IMR-90 (cell line): ENCODE measurements at regions not wholly inside any gene's neighbourhood (a gene's known extent, or its start where the extent isn't known, plus 50 kb on each side); places are given as distances from the start of the nearest gene placed in this dataset.

Experiments used
- ATAC-seq: fragments of 200-7000 bp; cut with Tn5 transposase; 2 replicates; pipeline ENCODE4 v1.9.1; 2020; ENCODE audit warnings: low read depth, mild to moderate bottlenecking, moderate library complexity
- BruUV-seq: library from RNA; stranded (reverse); fragments of 400-500 nt; replicated peaks from 2 replicates; lab custom pipeline; 2021; lab: Mats Ljungman, UMichigan
- CTCF ChIA-PET: fragments of 300-600 bp; formaldehyde crosslinking; extraction: SDS; loops from one replicate; lab custom pipeline; 2021; ENCODE audit warnings: antibody characterized with exemption; lab: Yijun Ruan, JAX
- POLR2A ChIA-PET: fragments of 300-600 bp; sonication (Branson Sonifier 250); formaldehyde crosslinking; loops from one replicate; lab custom pipeline; 2022; ENCODE audit warnings: antibody characterized with exemption; ENCODE audit not compliant: unreplicated experiment; lab: Charles Lee
- DNase-seq: peaks from one replicate; pipeline ENCODE4 v3.0.0; 2013
- H2AFZ ChIP-seq: replicated peaks from 2 replicates; pipeline ENCODE3; 2013; ENCODE audit warnings: low read length, mild to moderate bottlenecking; ENCODE audit not compliant: poor library complexity
- H2AK5ac ChIP-seq: 2 replicates; pipeline ENCODE4 v1.6.1; 2013; ENCODE audit warnings: low read depth, low read length, inconsistent platforms
- H2AK9ac ChIP-seq: replicated peaks from 2 replicates; pipeline ENCODE3; 2013; ENCODE audit warnings: mild to moderate bottlenecking, low read depth, low read length, moderate library complexity; ENCODE audit not compliant: poor library complexity
- H2BK120ac ChIP-seq: 2 replicates; pipeline ENCODE4 v1.6.1; 2013; ENCODE audit warnings: low read depth, low read length, inconsistent platforms
- H2BK15ac ChIP-seq: 3 replicates; pipeline ENCODE4 v1.6.1; 2013; ENCODE audit warnings: low read depth, low read length, inconsistent platforms
- H2BK20ac ChIP-seq: 2 replicates; pipeline ENCODE4 v1.6.1; 2013; ENCODE audit warnings: low read depth, mild to moderate bottlenecking, inconsistent platforms, low read length, moderate library complexity
- H2BK5ac ChIP-seq: 2 replicates; pipeline ENCODE4 v1.6.1; 2013; ENCODE audit warnings: mild to moderate bottlenecking, low read depth, low read length, inconsistent platforms; ENCODE audit not compliant: poor library complexity, severe bottlenecking
- H3K14ac ChIP-seq: replicated peaks from 2 replicates; pipeline ENCODE4 v1.6.1; 2013; ENCODE audit warnings: low read depth, low read length, inconsistent platforms
- H3K18ac ChIP-seq: 2 replicates; pipeline ENCODE4 v1.6.1; 2013; ENCODE audit warnings: low read depth, low read length, control low read depth
- H3K23ac ChIP-seq: 2 replicates; pipeline ENCODE4 v1.6.1; 2013; ENCODE audit warnings: low read depth, low read length, inconsistent platforms
- H3K27ac ChIP-seq: 2 replicates; pipeline ENCODE4 v1.5.1; 2013; ENCODE audit warnings: mild to moderate bottlenecking, control low read depth, low read length; ENCODE audit not compliant: insufficient read depth
- H3K27me3 ChIP-seq: 2 replicates; pipeline ENCODE4 v1.6.1; 2013; ENCODE audit warnings: low read length; ENCODE audit not compliant: control insufficient read depth, insufficient read depth
- H3K36me3 ChIP-seq: 2 replicates; pipeline ENCODE4 v1.6.1; 2013; ENCODE audit warnings: low read length, mixed read lengths; ENCODE audit not compliant: control insufficient read depth, insufficient read depth
- H3K4ac ChIP-seq: 2 replicates; pipeline ENCODE4 v1.6.1; 2013; ENCODE audit warnings: low read depth, low read length, inconsistent platforms
- H3K4me1 ChIP-seq: 2 replicates; pipeline ENCODE4 v1.6.1; 2013; ENCODE audit warnings: low read length, mixed read lengths; ENCODE audit not compliant: control insufficient read depth, insufficient read depth
- H3K4me2 ChIP-seq: 2 replicates; pipeline ENCODE4 v1.6.1; 2013; ENCODE audit warnings: low read depth, mild to moderate bottlenecking, control low read depth, low read length, moderate library complexity
- H3K4me3 ChIP-seq: 2 replicates; pipeline ENCODE4 v1.5.1; 2013; ENCODE audit warnings: low read depth, mild to moderate bottlenecking, control low read depth, low read length, moderate library complexity; ENCODE audit not compliant: insufficient read depth
- H3K56ac ChIP-seq: 2 replicates; pipeline ENCODE4 v1.6.1; 2013; ENCODE audit warnings: low read length, inconsistent platforms; ENCODE audit not compliant: insufficient read depth; ENCODE audit errors: extremely low read depth
- H3K79me1 ChIP-seq, 2 experiments: 2 replicates each; pipeline ENCODE4 v1.6.1; 2013; ENCODE audit warnings: low read length in 2 of 2, inconsistent platforms in 1 of 2, low read depth in 1 of 2
- H3K9ac ChIP-seq: 2 replicates; pipeline ENCODE4 v1.6.1; 2013; ENCODE audit warnings: low read depth, low read length, control low read depth
- H3K9me1 ChIP-seq: 2 replicates; pipeline ENCODE4 v1.6.1; 2013; ENCODE audit warnings: low read length, inconsistent platforms; ENCODE audit not compliant: insufficient read depth
- H3K9me3 ChIP-seq: 2 replicates; pipeline ENCODE4 v1.6.1; 2013; ENCODE audit warnings: low read length; ENCODE audit not compliant: control insufficient read depth, insufficient read depth
- H4K20me1 ChIP-seq: 2 replicates; pipeline ENCODE4 v1.6.1; 2013; ENCODE audit warnings: low read length, inconsistent platforms; ENCODE audit not compliant: insufficient read depth
- H4K5ac ChIP-seq: 2 replicates; pipeline ENCODE4 v1.6.1; 2013; ENCODE audit warnings: mild to moderate bottlenecking, low read depth, low read length, control low read depth
- H4K8ac ChIP-seq, 2 experiments: 2 replicates each; pipeline ENCODE4 v1.6.1; 2013; ENCODE audit warnings: low read depth in 2 of 2, low read length in 2 of 2, control low read depth in 1 of 2, inconsistent platforms in 1 of 2
- H4K91ac ChIP-seq: 2 replicates; pipeline ENCODE4 v1.6.1; 2013; ENCODE audit warnings: low read depth, low read length, inconsistent platforms; ENCODE audit not compliant: insufficient read depth
- WGBS, 2 experiments: methylation state at CpG; one replicate each; pipeline versions ENCODE4 v1.1.5 to v1.1.7; 2013; ENCODE audit warnings: missing lambda C conversion rate in 2 of 2; ENCODE audit not compliant: insufficient read length in 1 of 2; ENCODE audit errors: extremely low coverage in 2 of 2; 5-methylcytosine and 5-hydroxymethylcytosine counted together
- dilution Hi-C: fragments of 300-500 bp; cut with HindIII; formaldehyde crosslinking; loops from one replicate; pipeline ENCODE4 v1.14.3; 2018; ENCODE audit warnings: low sequenced_read_pairs; ENCODE audit not compliant: unreplicated experiment
- in situ Hi-C: fragments of 300-500 bp; cut with MboI; formaldehyde crosslinking; loops from 3 replicates; pipeline ENCODE4 v1.14.3; 2019; ENCODE audit warnings: low sequenced_read_pairs, inconsistent platforms, mixed read lengths
- intact Hi-C: fragments of 100-400 bp; cut with micrococcal nuclease; formaldehyde crosslinking; loops from 2 replicates; pipeline ENCODE4 v1.10.0; 2022
- TF ChIP-seq, protein P1 (sequence below): conservative IDR thresholded peaks from 2 replicates; pipeline ENCODE4 v1.5.1; 2012; ENCODE audit warnings: mild to moderate bottlenecking, low read depth, low read length, improper control_type of control experiment

DNA sequence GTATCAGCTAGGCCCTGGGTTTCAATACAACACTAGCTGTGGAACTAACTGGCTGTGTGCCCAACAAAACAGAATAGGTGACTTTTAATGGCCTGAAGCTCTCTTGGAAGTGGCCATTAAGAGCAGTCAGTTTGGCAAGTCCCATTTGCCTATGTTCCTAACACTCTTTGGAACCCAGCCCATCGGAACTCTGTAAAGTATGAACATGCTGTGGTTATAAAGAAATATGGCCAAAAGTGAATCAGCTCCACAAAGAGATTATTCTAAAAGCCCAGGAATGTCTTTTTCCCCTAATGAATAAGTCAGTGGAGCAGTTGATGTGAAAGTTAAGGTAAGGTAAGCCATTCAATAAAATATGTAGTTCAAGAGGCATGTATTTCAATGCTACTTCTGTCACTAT lies 223.7 kb upstream of the ADAMTS5 start:
- Histone ChIP-seq H3K14ac (0 out of 2 replicates have a peak overlapping the region, but pooled peaks have one; percentile 13), H4K8ac (no peak overlapping the region), H3K27ac (no peak overlapping the region), H3K79me1 (no peaks in the 10 kb centered on the region), H2BK15ac (no peak overlapping the region; the same call in 2 of the 3 replicates), H3K9ac (no peak overlapping the region), H3K23ac (no peak overlapping the region), H4K91ac (no peak overlapping the region), H2BK5ac (no peak overlapping the region), H2AK9ac (no peak overlapping the region), H2AK5ac (no peak overlapping the region), H4K20me1 (no peaks in the 10 kb centered on the region), H4K5ac (no peak overlapping the region), H3K4me3 (no peak overlapping the region), H3K9me1 (no peaks in the 10 kb centered on the region), H3K4me1 (peaks cover 2% of the 10 kb centered on the region; the same call in 1 of the 2 replicates), H3K18ac (peak overlapping the region; percentile 44; the same call in 1 of the 2 replicates), H3K56ac (no peak overlapping the region), H2BK20ac (no peak overlapping the region), H3K4ac (no peak overlapping the region), H3K27me3 (no peaks in the 10 kb centered on the region), H2BK120ac (no peak overlapping the region), H3K4me2 (no peak overlapping the region), H3K36me3 (no peaks in the 10 kb centered on the region), H2AFZ (no peak overlapping the region), H3K9me3 (no peaks in the 10 kb centered on the region)
- CTCF ChIA-PET: no interaction called here
- TF ChIP-seq, protein P1, sequence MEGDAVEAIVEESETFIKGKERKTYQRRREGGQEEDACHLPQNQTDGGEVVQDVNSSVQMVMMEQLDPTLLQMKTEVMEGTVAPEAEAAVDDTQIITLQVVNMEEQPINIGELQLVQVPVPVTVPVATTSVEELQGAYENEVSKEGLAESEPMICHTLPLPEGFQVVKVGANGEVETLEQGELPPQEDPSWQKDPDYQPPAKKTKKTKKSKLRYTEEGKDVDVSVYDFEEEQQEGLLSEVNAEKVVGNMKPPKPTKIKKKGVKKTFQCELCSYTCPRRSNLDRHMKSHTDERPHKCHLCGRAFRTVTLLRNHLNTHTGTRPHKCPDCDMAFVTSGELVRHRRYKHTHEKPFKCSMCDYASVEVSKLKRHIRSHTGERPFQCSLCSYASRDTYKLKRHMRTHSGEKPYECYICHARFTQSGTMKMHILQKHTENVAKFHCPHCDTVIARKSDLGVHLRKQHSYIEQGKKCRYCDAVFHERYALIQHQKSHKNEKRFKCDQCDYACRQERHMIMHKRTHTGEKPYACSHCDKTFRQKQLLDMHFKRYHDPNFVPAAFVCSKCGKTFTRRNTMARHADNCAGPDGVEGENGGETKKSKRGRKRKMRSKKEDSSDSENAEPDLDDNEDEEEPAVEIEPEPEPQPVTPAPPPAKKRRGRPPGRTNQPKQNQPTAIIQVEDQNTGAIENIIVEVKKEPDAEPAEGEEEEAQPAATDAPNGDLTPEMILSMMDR: no peak
- in situ Hi-C loops: no loop called here
- no TSS peak for BruUV-seq
- ATAC-seq: no peak
- POLR2A ChIA-PET: no interaction called here
- dilution Hi-C loops: no loop called here
- DNase-seq: peak; percentile 50
- intact Hi-C loops: no loop called here
- no CpG with 5 or more reads among the region's 1 CpG for WGBS, 2 experiments
